Mucosa of descending colon (tissue), 3 donors: ENCODE measurements at regions not wholly inside any gene's neighbourhood (a gene's known extent, or its start where the extent isn't known, plus 50 kb on each side); places are given as distances from the start of the nearest gene placed in this dataset.
A peak's percentile ranks its signal among the peaks of the same experiment; 100 is the strongest.

Experiments
- ATAC-seq: fragments of 200-7000 bp; cut with Tn5 transposase; one replicate; pipeline ENCODE4 v1.9.1; 2020; ENCODE audit warnings: mild to moderate bottlenecking, moderate library complexity
- DNase-seq, 3 donors: peaks; one replicate each; pipeline ENCODE4 v3.0.0-alpha.2; 2020
- H3K36me3 ChIP-seq: fragments of 200-600 bp; one replicate; pipeline ENCODE4 v1.8.0; 2021; ENCODE audit warnings: low read depth, mild to moderate bottlenecking
- H3K4me1 ChIP-seq: fragments of 200-600 bp; one replicate; pipeline ENCODE4 v1.8.0; 2021; ENCODE audit warnings: low read depth, mild to moderate bottlenecking
- H3K4me3 ChIP-seq: fragments of 200-600 bp; one replicate; pipeline ENCODE4 v1.8.0; 2021; ENCODE audit warnings: mild to moderate bottlenecking
- H3K9me3 ChIP-seq: fragments of 200-600 bp; one replicate; pipeline ENCODE4 v1.8.0; 2021; ENCODE audit warnings: mild to moderate bottlenecking
- intact Hi-C, 2 donors: fragments of 100-400 bp; cut with DNase I in 1 of 2; cut with micrococcal nuclease in 1 of 2; formaldehyde crosslinking; loops; one replicate each; pipeline versions ENCODE4 v1.11.0 to v1.11.1; 2022; cut with DNase I, micrococcal nuclease
- TF ChIP-seq, protein P1 (sequence below): fragments of 200-600 bp; IDR thresholded peaks from one replicate; pipeline ENCODE4 v1.8.0; 2022; ENCODE audit warnings: antibody characterized with exemption, mild to moderate bottlenecking
- donor health status: DM: no; HTN: no; CAD: no; lungs with moderate emphysema.
- donor health status: DM: no; HTN: no; CAD: no.
- donor health status: DM: no; HTN: yes; CAD: no.

DNA sequence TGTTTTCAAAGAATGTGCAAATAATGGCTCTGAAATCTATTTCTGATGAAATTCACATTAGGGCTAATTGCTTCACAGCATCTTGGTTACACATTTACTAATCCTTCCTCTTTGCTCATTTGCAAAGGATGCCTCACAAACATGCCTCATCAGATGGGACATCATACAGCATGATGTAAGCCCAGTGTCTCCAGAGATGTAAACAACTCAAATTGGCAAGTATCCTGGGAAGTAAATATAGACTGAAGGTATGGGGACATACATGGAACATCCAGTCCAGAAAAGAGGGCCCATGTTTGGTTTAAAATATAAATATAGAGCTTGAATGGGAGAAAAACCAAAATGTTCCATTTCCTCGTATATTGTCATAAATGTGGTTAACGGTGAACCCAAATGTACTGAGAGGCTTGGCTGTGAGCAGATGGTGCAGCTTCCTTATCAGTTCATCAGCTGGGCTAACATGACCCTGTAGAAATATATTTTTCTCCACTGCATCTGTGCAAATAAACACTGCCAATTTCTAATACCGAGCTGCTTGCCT lies 142.9 kb upstream of the NUDT7 start:
- intact Hi-C loops, result no loop called here
- no peak overlapping the region for H3K4me3 ChIP-seq
- no peaks in the 10 kb centered on the region for H3K4me1 ChIP-seq
- TF ChIP-seq, protein P1, sequence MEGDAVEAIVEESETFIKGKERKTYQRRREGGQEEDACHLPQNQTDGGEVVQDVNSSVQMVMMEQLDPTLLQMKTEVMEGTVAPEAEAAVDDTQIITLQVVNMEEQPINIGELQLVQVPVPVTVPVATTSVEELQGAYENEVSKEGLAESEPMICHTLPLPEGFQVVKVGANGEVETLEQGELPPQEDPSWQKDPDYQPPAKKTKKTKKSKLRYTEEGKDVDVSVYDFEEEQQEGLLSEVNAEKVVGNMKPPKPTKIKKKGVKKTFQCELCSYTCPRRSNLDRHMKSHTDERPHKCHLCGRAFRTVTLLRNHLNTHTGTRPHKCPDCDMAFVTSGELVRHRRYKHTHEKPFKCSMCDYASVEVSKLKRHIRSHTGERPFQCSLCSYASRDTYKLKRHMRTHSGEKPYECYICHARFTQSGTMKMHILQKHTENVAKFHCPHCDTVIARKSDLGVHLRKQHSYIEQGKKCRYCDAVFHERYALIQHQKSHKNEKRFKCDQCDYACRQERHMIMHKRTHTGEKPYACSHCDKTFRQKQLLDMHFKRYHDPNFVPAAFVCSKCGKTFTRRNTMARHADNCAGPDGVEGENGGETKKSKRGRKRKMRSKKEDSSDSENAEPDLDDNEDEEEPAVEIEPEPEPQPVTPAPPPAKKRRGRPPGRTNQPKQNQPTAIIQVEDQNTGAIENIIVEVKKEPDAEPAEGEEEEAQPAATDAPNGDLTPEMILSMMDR, result no peak
- DNase-seq (no peak), ATAC-seq (no peak)
- no peaks in the 10 kb centered on the region for H3K36me3 ChIP-seq
- no peaks in the 10 kb centered on the region for H3K9me3 ChIP-seq

DNA sequence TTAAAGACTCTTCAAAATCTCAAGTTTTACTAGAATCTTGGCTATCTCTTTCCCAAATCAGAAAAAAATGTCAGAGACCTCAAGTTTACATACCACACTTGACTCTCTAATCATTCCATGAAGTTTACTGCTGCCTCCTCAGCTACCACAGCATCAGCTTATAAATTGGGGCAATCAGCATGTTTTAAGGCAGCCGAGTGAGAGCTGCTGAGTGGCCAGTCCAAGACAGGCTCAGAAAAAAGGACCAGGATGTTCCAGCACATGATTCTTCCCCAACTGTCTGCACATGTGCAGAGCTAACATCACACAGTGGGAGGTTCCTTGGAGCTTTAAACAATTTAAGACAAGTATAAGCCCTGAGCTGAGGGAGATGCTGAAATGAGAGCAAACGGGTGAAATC lies 140.6 kb upstream of the NUDT7 start:
- ATAC-seq (no peak), DNase-seq (no peak)
- no peak overlapping the region for H3K4me3 ChIP-seq
- no peaks in the 10 kb centered on the region for H3K4me1 ChIP-seq
- H3K9me3 ChIP-seq, result no peaks in the 10 kb centered on the region
- TF ChIP-seq, protein P1, result no peak
- intact Hi-C loops, result loop anchor here in 1 of 2 donors (5.0 kb wide), 1 partner anchor 344 kb away; no protein-coding TSS in a partner anchor
- H3K36me3 ChIP-seq, result no peaks in the 10 kb centered on the region

DNA sequence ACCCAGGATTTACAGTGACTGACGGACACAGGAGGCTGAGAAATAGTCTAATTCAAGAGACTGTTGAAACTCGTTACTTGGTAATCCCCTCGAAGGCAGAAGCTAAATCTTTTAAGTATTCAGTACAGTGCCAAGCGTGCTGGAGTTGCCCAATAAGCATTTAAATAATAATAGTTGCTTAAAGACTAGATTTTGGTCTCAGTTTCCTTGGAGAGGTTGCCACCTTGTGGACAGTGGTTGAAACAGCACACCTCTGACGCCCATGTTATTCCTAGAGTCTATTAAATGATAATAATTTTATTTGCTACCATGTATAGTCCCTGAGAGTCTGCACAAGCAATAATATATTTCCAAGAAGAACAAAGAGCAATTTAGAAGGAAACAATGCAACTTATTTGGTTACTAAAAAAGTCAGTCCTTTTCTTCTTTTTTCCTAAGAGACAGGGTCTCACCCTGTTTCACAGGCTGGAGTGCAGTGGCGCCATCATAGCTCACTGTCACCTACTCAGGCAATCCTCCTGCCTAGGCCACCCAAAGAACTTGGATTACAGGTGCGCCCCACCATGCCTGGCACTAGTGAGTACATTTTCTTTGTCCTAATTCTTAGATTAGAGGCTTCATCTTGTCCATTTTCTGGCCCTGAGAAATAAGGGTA lies 138.0 kb upstream of the NUDT7 start:
- Histone ChIP-seq H3K4me1 (no peaks in the 10 kb centered on the region), H3K36me3 (no peaks in the 10 kb centered on the region), H3K4me3 (no peak overlapping the region), H3K9me3 (no peaks in the 10 kb centered on the region)
- ATAC-seq, result peak; percentile 60
- TF ChIP-seq, protein P1, result peak; percentile 60
- intact Hi-C loops, result loop anchor here (1.0 to 5.0 kb wide), 2 partner anchors 347 to 348 kb away; no protein-coding TSS in a partner anchor
- peak in 1 of 3 donors; percentile 56 for DNase-seq

DNA sequence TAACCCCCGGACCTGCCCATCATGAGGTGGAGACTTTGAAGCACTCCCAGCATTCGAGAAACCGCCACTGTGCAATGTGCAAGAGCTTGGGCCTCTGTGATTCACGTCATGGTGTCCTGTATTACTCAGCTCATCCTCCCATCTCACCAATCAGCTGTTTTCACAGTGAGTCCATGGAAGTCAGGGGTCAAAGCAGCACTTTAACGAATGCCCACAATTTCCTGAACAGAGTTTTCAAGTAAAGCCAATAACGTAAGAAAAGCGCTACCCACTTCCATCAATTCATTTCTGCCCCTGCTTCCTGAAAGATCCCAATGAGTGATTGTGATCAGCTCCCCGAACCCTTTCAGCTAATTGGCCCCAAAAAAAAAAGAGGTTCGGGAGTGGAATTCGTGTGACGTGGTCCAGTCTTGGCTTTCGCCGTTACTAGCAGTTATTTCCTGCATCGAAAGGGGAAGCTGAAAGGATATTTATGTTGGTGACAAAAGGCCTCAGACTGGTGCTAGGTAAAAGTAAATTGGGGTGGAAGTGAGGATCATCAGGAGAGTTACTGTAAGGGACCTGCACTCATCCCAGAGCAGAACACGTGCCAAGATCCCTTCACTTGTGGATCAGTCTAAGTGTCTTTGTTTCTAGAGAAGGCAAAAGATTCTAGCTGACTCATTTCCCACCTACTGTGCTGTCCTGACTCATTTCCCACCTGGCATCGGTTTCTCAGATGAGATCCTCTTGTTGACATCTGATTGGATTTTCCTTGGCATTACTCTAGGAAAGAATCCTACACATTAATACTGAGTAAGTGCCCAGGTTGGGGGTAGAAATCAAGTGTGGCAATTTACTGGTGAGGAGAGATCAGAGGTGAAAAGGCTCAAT lies 136.7 kb upstream of the NUDT7 start:
- intact Hi-C loops, result no loop called here
- DNase-seq, result no peak
- no peaks in the 10 kb centered on the region for H3K4me1 ChIP-seq
- ATAC-seq, result no peak
- no peaks in the 10 kb centered on the region for H3K9me3 ChIP-seq
- TF ChIP-seq, protein P1, result no peak
- H3K4me3 ChIP-seq, result no peak overlapping the region
- no peaks in the 10 kb centered on the region for H3K36me3 ChIP-seq

DNA sequence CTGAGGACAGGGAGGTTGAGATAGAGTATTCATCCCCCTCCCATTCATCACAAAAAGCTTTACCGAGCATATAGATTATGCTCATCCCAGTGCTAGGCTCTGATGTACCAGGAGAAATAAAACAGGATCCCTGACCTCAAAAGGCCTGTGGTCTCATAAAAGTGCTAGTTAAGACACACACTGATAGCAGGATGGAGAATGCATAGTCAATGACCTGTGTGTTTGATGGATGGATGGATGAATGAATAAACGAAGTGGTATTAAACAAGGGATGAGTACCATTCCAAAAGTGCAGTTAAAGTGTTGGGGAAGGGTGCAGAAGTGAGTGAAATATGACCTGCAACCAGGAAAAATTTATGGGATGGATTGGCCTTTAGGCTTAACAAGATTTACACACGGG lies 133.9 kb upstream of the NUDT7 start:
- Histone ChIP-seq H3K4me1 (no peaks in the 10 kb centered on the region), H3K36me3 (no peaks in the 10 kb centered on the region), H3K4me3 (no peak overlapping the region), H3K9me3 (no peaks in the 10 kb centered on the region)
- intact Hi-C loops, result no loop called here
- DNase-seq (no peak), ATAC-seq (no peak)
- TF ChIP-seq, protein P1, result no peak
